Nephron progenitor cell (in vitro differentiated cells): ENCODE measurements at regions not wholly inside any gene's neighbourhood (a gene's known extent, or its start where the extent isn't known, plus 50 kb on each side); places are given as distances from the start of the nearest gene placed in this dataset.
"Not testable (repeated sequence)": the region's sequence is repeated elsewhere in the genome, so short reads cannot be mapped to it uniquely, and the experiment has no call there.

ENCODE experiments used
- DNase-seq: peaks from one replicate; pipeline ENCODE4 v3.0.0; 2021
- H3K27ac Mint-ChIP-seq: 2 replicates; pipeline ENCODE4 v1.8.0; 2021; ENCODE audit warnings: mild to moderate bottlenecking, moderate library complexity, mixed read lengths
- H3K27me3 Mint-ChIP-seq: 2 replicates; pipeline ENCODE4 v1.8.0; 2021; ENCODE audit warnings: mild to moderate bottlenecking, low read depth, mixed read lengths; ENCODE audit not compliant: poor library complexity
- H3K36me3 Mint-ChIP-seq: 2 replicates; pipeline ENCODE4 v1.8.0; 2021; ENCODE audit warnings: low read depth, mixed read lengths
- H3K4me1 Mint-ChIP-seq: 2 replicates; pipeline ENCODE4 v1.8.0; 2021; ENCODE audit warnings: mixed read lengths
- H3K4me3 Mint-ChIP-seq: 2 replicates; pipeline ENCODE4 v1.8.0; 2021; ENCODE audit warnings: mild to moderate bottlenecking, moderate library complexity, mixed read lengths
- H3K9me3 Mint-ChIP-seq: 2 replicates; pipeline ENCODE4 v1.8.0; 2021; ENCODE audit warnings: mild to moderate bottlenecking, moderate library complexity, mixed read lengths
- CTCF ChIP-seq: fragments of 200-600 bp; sonication (generic); IDR thresholded peaks from 2 replicates; pipeline ENCODE4 v1.5.0; 2021; ENCODE audit warnings: antibody characterized with exemption

- DNase-seq: no peak
- Mint-ChIP-seq H3K9me3 (peaks cover 34% of the 10 kb centered on the region), H3K36me3 (peaks cover 5% of the 10 kb centered on the region), H3K4me1 (no peaks in the 10 kb centered on the region), H3K27me3 (no peaks in the 10 kb centered on the region), H3K27ac (no peak overlapping the region), H3K4me3 (no peak overlapping the region)
- no peak for TF ChIP-seq CTCF
Measured at GRCh38 chrX:121671649-121672048, 624.2 kb downstream of the GLUD2 start.

GRCh38 chrX:121709236-121709635 is 661.8 kb downstream of the GLUD2 start:
- H3K27me3 Mint-ChIP-seq, H3K36me3 Mint-ChIP-seq, H3K4me3 Mint-ChIP-seq, H3K27ac Mint-ChIP-seq, H3K4me1 Mint-ChIP-seq, DNase-seq: not testable (repeated sequence)
- H3K9me3 Mint-ChIP-seq: peaks cover 50% of the 10 kb centered on the region

GRCh38 chrX:121733514-121733913 is 686.1 kb downstream of the GLUD2 start:
- Mint-ChIP-seq H3K36me3 (no peaks in the 10 kb centered on the region), H3K4me1 (no peaks in the 10 kb centered on the region), H3K27ac (no peak overlapping the region), H3K4me3 (no peak overlapping the region), H3K27me3 (peaks cover 3% of the 10 kb centered on the region), H3K9me3 (peaks cover 19% of the 10 kb centered on the region)
- no peak for DNase-seq
- TF ChIP-seq CTCF: no peak

GRCh38 chrX:121746105-121746504 is 698.7 kb downstream of the GLUD2 start:
- peaks cover 36% of the 10 kb centered on the region for H3K9me3 Mint-ChIP-seq
- H3K4me1 Mint-ChIP-seq: no peaks in the 10 kb centered on the region
- H3K36me3 Mint-ChIP-seq: no peaks in the 10 kb centered on the region
- H3K27ac Mint-ChIP-seq: no peak overlapping the region
- no peaks in the 10 kb centered on the region for H3K27me3 Mint-ChIP-seq
- no peak for DNase-seq
- H3K4me3 Mint-ChIP-seq: no peak overlapping the region
- TF ChIP-seq CTCF: no peak

GRCh38 chrX:121753602-121754001 is 706.2 kb downstream of the GLUD2 start:
- not testable (repeated sequence) for H3K27me3 Mint-ChIP-seq, H3K4me3 Mint-ChIP-seq, H3K36me3 Mint-ChIP-seq, H3K27ac Mint-ChIP-seq, DNase-seq, H3K4me1 Mint-ChIP-seq
- H3K9me3 Mint-ChIP-seq: peaks cover 48% of the 10 kb centered on the region

- no peaks in the 10 kb centered on the region for H3K27me3 Mint-ChIP-seq
- H3K4me1 Mint-ChIP-seq: no peaks in the 10 kb centered on the region
- no peak for TF ChIP-seq CTCF
- DNase-seq: no peak
- H3K9me3 Mint-ChIP-seq: peaks cover 41% of the 10 kb centered on the region
- no peak overlapping the region for H3K27ac Mint-ChIP-seq
- no peak overlapping the region for H3K4me3 Mint-ChIP-seq
- no peaks in the 10 kb centered on the region for H3K36me3 Mint-ChIP-seq
Measured at GRCh38 chrX:121754301-121754700, 706.9 kb downstream of the GLUD2 start.

- Mint-ChIP-seq H3K36me3 (no peaks in the 10 kb centered on the region), H3K27me3 (no peaks in the 10 kb centered on the region), H3K27ac (no peak overlapping the region), H3K4me3 (no peak overlapping the region), H3K9me3 (peaks cover 39% of the 10 kb centered on the region), H3K4me1 (no peaks in the 10 kb centered on the region)
- no peak for TF ChIP-seq CTCF
- no peak for DNase-seq
Measured at GRCh38 chrX:121755541-121755940, 708.1 kb downstream of the GLUD2 start.
